IPS-18c (cell line): ENCODE measurements at regions not wholly inside any gene's neighbourhood (a gene's known extent, or its start where the extent isn't known, plus 50 kb on each side); places are given as distances from the start of the nearest gene placed in this dataset.
"Not testable (repeated sequence)": the region's sequence is repeated elsewhere in the genome, so short reads cannot be mapped to it uniquely, and the experiment has no call there.

Experiments used
- H3K4me3 ChIP-seq: 2 replicates; pipeline ENCODE4 v1.7.0; 2013; ENCODE audit warnings: low read depth, mild to moderate bottlenecking, low read length, moderate library complexity; ENCODE audit not compliant: insufficient read depth
- H3K9me3 ChIP-seq: one replicate; pipeline ENCODE4 v1.6.1; 2013; ENCODE audit warnings: mild to moderate bottlenecking, low read length, moderate library complexity; ENCODE audit not compliant: control insufficient read depth, insufficient read depth

DNA sequence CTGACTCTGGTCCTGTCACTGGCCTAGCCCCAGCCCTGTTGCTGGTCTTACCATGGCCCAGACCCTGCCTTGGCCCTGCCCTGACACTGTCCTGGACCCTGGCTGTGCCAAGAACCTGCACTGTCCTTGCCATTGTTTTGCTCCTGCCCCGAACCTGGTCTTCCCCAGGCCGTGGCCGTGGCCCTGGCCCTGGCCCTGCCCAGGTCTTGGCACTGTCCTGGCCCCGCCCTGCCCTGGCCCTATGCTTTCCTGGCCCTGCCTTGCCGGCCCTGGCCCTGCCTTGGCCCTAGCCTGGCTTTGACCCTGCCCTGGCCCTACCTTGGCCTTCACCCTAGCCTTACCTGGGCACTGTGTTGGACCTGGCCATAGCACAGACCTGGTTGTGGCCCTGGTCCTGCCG is 332.5 kb upstream of the PLGLB1 start:
- not testable (repeated sequence) for H3K9me3 ChIP-seq, H3K4me3 ChIP-seq

DNA sequence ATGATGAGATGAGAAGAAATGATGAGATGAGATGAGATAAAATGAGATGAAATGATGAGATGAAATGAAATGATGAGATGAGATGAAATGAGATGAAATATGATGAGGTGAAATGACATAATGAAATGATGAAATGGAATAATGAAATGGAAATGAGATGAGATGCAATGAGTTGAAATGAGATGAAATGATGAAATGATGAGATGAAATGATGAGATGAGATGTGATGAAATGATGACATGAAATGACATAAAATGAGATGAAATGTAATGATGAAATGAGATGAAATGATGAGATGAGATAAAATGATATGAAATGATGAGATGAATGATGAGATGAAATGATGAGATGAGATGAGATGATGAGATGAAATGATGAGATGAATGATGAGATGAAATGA is 338.6 kb upstream of the PLGLB1 start:
- H3K9me3 ChIP-seq, H3K4me3 ChIP-seq: not testable (repeated sequence)

DNA sequence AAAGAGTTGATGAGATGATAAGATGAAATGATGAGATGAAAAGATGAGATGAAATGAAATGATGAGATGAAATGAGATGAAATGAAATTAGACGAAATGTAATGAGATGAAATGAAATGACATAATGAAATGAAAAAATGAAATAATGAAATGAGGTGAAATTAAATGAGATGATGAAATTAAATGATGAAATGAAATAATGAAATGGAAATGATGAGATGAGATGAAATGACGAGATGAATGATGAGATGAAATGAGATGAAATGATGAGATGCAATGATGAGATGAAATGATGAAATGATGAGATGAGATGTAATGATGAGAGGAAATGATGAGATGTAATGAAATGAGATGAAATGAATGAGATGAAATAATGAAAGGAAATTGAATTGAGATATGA is 339.3 kb upstream of the PLGLB1 start:
- H3K4me3 ChIP-seq = not testable (repeated sequence)

DNA sequence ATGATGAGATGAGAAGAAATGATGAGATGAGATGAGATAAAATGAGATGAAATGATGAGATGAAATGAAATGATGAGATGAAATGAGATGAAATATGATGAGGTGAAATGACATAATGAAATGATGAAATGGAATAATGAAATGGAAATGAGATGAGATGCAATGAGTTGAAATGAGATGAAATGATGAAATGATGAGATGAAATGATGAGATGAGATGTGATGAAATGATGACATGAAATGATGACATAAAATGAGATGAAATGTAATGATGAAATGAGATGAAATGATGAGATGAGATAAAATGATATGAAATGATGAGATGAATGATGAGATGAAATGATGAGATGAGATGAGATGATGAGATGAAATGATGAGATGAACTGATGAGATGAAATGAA is 340.2 kb upstream of the PLGLB1 start:
- H3K9me3 ChIP-seq, H3K4me3 ChIP-seq: not testable (repeated sequence)

More for the DNA sequence above, 339.3 kb upstream of the PLGLB1 start:
- H3K9me3 ChIP-seq = not testable (repeated sequence)

DNA sequence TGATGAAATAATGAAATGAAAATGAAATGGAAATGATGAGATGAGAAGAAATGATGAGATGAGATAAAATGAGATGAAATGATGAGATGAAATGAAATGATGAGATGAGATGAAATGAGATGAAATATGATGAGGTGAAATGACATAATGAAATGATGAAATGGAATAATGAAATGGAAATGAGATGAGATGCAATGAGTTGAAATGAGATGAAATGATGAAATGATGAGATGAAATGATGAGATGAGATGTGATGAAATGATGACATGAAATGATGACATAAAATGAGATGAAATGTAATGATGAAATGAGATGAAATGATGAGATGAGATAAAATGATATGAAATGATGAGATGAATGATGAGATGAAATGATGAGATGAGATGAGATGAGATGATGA is 342.7 kb upstream of the PLGLB1 start:
- H3K9me3 ChIP-seq = not testable (repeated sequence)

DNA sequence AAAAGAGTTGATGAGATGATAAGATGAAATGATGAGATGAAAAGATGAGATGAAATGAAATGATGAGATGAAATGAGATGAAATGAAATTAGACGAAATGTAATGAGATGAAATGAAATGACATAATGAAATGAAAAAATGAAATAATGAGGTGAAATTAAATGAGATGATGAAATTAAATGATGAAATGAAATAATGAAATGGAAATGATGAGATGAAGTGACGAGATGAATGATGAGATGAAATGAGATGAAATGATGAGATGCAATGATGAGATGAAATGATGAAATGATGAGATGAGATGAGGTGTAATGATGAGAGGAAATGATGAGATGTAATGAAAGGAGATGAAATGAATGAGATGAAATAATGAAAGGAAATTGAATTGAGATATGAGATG is 343.4 kb upstream of the PLGLB1 start:
- H3K9me3 ChIP-seq = not testable (repeated sequence)

More for the DNA sequence above, 342.7 kb upstream of the PLGLB1 start:
- not testable (repeated sequence) for H3K4me3 ChIP-seq

DNA sequence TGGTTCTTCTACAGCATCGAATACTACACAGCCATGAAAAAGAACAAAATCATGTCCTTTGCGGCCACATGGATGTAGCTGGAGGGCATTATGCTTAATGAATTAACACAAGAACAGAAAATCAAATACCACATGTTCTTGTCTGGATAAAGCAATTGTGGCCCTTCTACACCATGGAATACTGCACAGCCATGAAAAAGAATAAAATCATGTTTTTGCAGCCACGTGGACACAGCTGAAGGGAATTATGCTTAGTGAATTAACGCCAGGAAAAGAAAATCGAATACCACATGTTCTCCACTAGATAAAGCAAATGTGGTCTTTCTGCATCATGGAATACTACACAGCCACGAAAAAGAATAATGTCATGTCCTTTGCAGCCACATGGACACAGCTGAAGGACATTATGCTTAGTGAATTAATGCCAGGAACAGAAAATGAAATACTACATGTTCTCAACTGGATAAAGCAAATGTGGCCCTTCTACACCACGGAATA is 361.8 kb upstream of the PLGLB2 start:
- not testable (repeated sequence) for H3K9me3 ChIP-seq, H3K4me3 ChIP-seq

More for the DNA sequence above, 343.4 kb upstream of the PLGLB1 start:
- not testable (repeated sequence) for H3K4me3 ChIP-seq

DNA sequence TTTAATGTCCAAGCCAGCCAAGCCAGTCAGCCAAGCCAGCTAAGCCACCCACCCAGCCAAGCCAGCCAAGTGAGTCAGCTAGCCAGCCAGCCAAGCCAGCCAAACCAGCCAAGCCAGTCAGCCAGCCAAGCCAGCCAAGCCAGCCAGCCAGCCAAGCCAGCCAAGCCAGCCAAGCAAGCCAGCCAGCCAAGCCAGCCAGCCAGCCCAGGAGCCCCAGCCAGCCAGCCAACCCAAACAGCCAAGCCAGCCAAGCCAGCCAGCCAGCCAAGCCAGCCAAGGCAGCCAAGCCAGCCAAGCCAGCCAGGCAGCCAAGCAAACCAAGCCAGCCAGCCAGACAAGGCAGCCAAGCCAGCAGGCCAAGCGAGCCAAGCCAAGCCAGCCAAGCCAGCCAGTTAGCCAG is 352.1 kb upstream of the PLGLB2 start:
- H3K4me3 ChIP-seq, H3K9me3 ChIP-seq: not testable (repeated sequence)

DNA sequence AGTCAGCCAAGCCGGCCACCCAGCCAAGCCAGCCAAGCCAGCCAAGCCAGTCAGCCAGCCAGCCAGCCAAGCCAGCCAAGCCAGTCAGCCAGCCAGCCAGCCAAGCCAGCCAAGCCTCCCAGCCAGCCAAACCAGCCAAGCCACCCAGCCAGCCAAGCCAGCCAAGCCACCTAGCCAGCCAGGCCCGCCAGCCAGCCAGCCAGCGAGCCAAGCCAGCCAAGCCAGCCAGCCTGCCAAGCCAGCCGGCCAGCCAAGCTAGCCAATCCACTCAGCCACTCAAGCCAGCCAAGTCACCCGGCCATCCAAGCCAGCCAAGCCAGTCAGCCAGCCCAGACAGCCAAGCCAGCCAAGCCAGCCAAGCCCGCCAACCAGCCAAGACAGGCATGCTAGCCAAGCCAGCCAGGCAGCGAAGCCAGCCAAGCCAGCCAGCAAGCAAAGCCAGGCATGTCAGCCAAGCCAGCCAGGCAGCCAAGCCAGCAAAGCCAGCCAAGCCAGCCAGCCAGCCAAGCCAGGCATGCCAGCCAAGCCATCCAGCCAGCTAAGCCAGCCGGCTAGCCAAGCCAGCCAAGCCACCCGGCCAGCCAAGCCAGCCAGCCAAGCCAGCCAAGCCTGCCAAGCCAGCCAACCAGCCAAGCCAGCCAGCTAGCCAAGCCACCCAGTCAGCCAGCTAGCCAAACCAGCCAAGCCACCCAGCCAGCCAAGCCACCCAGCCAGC is 351.2 kb upstream of the PLGLB2 start:
- H3K4me3 ChIP-seq, H3K9me3 ChIP-seq: not testable (repeated sequence)

DNA sequence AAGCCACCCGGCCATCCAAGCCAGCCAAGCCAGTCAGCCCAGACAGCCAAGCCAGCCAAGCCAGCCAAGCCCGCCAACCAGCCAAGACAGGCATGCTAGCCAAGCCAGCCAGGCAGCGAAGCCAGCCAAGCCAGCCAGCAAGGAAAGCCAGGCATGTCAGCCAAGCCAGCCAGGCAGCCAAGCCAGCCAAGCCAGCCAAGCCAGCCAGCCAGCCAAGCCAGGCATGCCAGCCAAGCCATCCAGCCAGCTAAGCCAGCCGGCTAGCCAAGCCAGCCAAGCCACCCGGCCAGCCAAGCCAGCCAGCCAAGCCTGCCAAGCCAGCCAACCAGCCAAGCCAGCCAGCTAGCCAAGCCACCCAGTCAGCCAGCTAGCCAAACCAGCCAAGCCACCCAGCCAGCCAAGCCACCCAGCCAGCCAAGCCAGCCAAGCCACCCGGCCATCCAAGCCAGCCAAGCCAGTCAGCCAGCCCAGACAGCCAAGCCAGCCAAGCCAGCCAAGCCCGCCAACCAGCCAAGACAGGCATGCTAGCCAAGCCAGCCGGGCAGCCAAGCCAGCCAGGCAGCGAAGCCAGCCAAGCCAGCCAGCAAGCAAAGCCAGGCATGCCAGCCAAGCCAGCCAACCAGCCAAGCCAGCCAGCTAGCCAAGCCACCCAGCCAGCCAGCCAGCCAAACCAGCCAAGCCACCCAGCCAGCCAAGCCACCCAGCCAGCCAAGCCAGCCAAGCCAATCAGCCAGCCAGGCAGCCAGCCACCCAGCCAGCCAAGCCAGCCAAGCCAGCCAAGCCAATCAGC is 350.4 kb upstream of the PLGLB2 start:
- H3K9me3 ChIP-seq, H3K4me3 ChIP-seq: not testable (repeated sequence)

DNA sequence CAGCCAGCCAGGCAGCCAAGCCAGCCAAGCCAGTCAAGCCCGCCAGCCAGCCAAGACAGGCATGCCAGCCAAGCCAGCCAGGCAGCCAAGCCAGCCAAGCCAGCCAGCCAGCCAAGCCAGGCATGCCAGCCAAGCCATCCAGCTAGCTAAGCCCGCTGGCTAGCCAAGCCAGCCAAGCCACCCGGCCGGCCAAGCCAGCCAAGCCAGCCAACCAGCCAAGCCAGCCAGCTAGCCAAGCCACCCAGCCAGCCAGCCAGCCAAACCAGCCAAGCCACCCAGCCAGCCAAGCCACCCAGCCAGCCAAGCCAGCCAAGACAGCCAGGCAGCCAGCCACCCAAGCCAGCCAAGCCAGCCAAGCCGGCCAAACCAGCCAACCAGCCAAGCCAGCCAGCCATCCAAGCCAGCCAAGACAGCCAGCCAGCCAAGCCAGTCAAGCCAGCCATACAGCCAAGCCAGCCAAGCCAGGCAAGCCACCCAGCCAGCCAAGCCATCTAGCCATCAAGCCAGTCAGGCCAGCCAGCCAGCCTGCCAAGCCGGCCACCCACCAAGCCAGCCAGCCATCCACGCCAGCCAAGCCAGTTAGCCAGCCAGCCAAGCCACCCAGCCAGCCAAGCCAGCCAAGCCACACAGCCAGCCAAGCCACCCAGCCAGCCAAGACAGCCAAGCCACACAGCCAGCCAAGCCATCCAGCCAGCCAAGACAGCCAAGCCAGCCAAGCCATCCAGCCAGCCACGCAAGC is 349.2 kb upstream of the PLGLB2 start:
- H3K9me3 ChIP-seq, H3K4me3 ChIP-seq: not testable (repeated sequence)

DNA sequence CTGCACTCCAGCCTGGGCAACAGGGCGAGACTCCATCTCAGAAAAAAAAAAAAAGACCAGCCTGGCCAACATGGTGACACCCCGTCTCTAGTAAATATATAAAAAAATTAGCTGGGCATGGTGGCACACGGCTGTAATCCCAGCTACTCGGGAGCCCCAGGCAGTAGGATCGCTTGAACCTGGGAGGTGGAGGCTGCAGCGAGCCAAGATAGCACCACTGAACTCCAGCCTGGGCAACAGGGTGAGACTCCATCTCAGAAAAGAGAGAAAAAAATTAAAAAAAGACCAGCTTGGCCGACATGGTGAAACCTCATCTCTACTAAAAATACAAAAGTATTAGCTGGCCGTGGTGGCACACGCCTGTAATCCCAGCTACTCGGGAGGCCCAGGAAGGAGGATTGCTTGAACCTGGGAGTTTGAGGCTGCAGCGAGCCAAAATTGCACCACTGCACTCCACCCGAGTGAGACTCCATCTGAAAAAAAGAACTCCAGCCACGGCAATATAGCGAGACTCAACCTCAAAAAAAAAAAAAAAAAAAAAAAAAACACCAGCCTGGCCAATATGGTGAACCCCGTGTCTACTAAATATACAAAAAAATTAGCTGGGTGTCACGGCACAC is 346.1 kb upstream of the PLGLB2 start:
- H3K9me3 ChIP-seq = peaks cover 2% of the 10 kb centered on the region
- H3K4me3 ChIP-seq = no peak overlapping the region

DNA sequence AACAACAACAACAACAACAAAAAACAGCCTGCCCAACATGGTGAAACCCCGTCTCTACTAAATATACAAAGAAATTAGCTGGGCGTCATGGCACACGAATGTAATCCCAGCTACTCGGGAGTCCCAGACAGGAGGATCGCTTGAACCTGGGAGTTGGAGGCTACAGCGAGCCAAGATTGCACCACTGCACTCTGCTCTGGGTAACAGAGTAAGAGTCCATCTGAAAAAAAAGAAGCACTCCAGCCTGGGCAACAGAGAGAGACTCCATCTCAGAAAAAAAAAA is 344.1 kb upstream of the PLGLB2 start:
- H3K9me3 ChIP-seq = peaks cover 2% of the 10 kb centered on the region

DNA sequence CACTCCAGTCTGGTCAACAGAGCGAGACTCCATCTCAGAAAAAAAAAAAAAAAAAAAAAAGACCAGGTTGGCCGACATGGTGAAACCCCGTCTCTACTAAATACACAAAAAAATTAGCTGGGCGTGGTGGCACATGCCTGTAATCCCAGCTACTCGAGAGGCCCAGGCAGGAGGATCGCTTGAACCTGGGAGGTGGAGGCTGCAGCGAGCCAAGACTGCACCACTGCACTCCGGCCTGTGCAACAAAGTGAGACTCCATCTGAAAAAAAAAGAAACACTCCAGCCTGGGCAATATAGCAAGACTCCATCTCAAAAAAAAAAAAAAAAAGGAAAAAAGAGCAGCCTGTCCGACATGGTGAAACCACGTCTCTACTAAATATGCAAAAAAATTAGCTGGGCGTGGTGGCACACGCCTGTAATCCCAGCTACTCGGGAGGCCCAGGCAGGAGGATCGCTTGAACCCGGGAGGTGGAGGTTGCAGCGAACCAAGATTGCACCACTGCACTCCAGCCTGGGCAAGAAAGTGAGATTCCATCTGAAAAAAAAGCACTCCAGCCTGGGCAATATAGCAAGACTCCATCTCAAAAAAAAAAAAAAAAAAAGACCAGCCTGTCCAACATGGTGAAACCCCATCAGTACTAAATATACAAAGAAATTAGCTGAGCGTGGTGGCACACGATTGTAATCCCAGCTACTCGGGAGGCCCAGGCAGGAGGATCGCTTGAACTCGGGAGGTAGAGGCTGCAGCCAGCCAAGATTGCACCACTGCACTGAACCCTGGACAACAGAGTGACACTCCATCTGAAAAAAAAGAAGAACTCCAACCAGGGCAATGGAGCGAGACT is 343.3 kb upstream of the PLGLB2 start:
- not testable (repeated sequence) for H3K9me3 ChIP-seq, H3K4me3 ChIP-seq

More for the DNA sequence above, 344.1 kb upstream of the PLGLB2 start:
- H3K4me3 ChIP-seq = no peak overlapping the region

DNA sequence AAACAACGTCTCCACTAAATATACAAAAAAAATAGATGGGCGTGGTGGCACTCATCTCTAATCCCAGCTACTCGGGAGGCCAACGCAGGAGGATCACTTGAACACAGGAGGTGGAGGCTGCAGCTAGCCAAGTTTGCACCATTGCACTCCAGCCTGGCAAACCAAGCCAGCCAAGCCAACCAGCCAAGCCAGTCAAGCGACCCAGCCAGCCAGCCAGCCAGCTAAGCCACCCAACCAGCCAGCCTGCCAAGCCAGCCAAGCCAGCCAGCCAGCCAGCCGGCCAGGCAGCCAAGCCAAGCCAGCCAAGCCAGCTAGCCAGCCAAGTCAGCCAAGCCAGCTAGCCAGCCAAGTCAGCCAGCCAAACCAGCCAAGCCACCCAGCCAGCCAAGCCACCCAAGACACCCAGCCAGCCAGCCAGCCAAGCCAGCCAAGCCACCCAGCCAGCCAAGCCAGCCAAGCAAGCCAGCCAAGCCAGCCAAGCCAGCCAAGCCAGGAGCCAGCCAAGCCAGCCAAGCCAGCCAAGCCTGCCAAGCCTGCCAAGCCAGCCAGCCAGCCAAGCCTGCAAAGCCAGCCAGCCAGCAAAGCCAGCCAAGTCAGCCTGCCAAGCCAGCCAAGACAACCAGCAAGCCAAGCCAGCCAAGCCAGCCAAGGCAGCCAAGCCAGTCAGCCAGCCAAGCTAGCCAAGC is 342.2 kb upstream of the PLGLB2 start:
- not testable (repeated sequence) for H3K9me3 ChIP-seq, H3K4me3 ChIP-seq

DNA sequence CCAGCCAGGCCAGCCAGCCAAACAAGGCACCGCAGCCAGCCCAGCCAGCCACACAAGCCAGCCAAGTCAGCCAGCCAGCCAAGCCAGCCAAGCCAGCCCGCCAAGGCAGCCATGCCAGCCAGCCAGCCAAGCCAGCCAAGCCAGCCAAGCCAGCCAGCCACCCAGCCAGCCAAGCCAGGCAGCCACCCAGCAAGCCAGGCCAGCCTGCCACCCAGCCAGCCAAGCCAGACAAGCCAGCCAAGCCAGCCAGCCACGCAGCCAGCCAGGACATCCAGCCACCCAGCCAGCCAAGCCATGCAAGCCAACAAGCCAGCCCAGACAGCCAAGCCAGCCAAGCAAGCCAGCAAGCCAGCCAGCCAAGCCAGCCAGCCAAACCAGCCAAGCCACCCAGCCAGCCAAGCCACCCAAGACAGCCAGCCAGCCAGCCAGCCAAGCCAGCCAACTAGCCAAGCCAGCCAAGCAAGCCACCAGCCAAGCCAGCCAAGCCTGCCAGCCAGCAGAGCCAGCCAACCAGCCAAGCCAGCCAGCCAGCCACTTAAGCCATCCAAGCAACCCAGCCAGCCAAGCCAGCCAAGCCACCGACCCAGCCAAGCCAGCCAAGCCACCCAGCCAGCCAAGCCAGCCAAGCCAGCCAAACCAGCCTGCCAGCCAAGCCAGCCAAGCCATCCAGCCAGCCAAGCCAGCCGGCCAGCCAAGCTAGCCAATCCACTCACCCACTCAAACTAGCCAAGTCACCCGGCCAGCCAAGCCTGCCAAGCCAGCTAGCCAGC is 341.3 kb upstream of the PLGLB2 start:
- not testable (repeated sequence) for H3K4me3 ChIP-seq, H3K9me3 ChIP-seq
